SW 1271 (cell line): ENCODE measurements at regions not wholly inside any gene's neighbourhood (a gene's known extent, or its start where the extent isn't known, plus 50 kb on each side); places are given as distances from the start of the nearest gene placed in this dataset.

ENCODE experiments used
- DNase-seq, 2 experiments: peaks; one replicate each; lab custom pipeline; 2025; lab: John Stamatoyannopoulos, UW

- DNase-seq: no peak
Measured at GRCh38 chr17:79470754-79471153, 140.1 kb downstream of the RBFOX3 start.

GRCh38 chr17:79469646-79470045, 141.2 kb downstream of the RBFOX3 start:
- DNase-seq: no peak

GRCh38 chr17:79468183-79468944, 142.5 kb downstream of the RBFOX3 start:
- DNase-seq: no peak

- DNase-seq: no peak
Measured at GRCh38 chr17:79466562-79467350, 144.1 kb downstream of the RBFOX3 start.

- DNase-seq: no peak
Measured at GRCh38 chr17:79465681-79466025, 145.2 kb downstream of the RBFOX3 start.

GRCh38 chr17:79465011-79465680, 145.7 kb downstream of the RBFOX3 start:
- DNase-seq: no peak

- no peak for DNase-seq
Measured at GRCh38 chr17:79464318-79465010, 146.4 kb downstream of the RBFOX3 start.

- no peak for DNase-seq
Measured at GRCh38 chr17:79463421-79464317, 147.2 kb downstream of the RBFOX3 start.

- DNase-seq: no peak
Measured at GRCh38 chr17:79461041-79461440, 149.8 kb downstream of the RBFOX3 start.

GRCh38 chr17:79459846-79460245, 151.0 kb downstream of the RBFOX3 start:
- DNase-seq: no peak

GRCh38 chr17:79459003-79459655, 151.7 kb downstream of the RBFOX3 start:
- DNase-seq: no peak

- no peak for DNase-seq
Measured at GRCh38 chr17:79458356-79458755, 152.5 kb downstream of the RBFOX3 start.

- no peak for DNase-seq
Measured at GRCh38 chr17:79457889-79458288, 153.0 kb downstream of the RBFOX3 start.

GRCh38 chr17:79457376-79457775, 153.5 kb downstream of the RBFOX3 start:
- DNase-seq: no peak

- no peak for DNase-seq
Measured at GRCh38 chr17:79455636-79456035, 155.2 kb downstream of the RBFOX3 start.

GRCh38 chr17:79454826-79455225, 156.0 kb downstream of the RBFOX3 start:
- DNase-seq: no peak

- no peak for DNase-seq
Measured at GRCh38 chr17:79453481-79453880, 157.4 kb downstream of the RBFOX3 start.

GRCh38 chr17:79452706-79453105, 158.1 kb downstream of the RBFOX3 start:
- DNase-seq: no peak

- DNase-seq: no peak
Measured at GRCh38 chr17:79451167-79451566, 159.7 kb downstream of the RBFOX3 start.

- no peak for DNase-seq
Measured at GRCh38 chr17:79446399-79447009, 164.3 kb downstream of the RBFOX3 start.
